H1 (cell line): ENCODE measurements at regions not wholly inside any gene's neighbourhood (a gene's known extent, or its start where the extent isn't known, plus 50 kb on each side); places are given as distances from the start of the nearest gene placed in this dataset.

Source experiments
- CTCF ChIA-PET: fragments of 300-600 bp; sonication (Branson Sonifier 250); formaldehyde crosslinking; loops from one replicate; lab custom pipeline; 2021; ENCODE audit not compliant: partially characterized antibody; lab: Charles Lee
- POLR2A ChIA-PET: fragments of 300-600 bp; sonication (Branson Sonifier 250); formaldehyde crosslinking; loops from one replicate; lab custom pipeline; 2021; ENCODE audit warnings: inconsistent platforms; ENCODE audit not compliant: partially characterized antibody; lab: Charles Lee
- DNase-seq, 2 experiments: peaks; one replicate each; pipeline versions ENCODE4 v3.0.0 to v3.0.0-alpha.2; 2010 to 2022; ENCODE audit warnings: low spot score in 2 of 2, low read depth in 1 of 2, mixed read lengths in 1 of 2
- FAIRE-seq: peaks from 2 replicates; lab custom pipeline; 2011; peaks lifted over from hg19 to GRCh38; lab: Jason Lieb, UNC
- H2AFZ ChIP-seq: 2 replicates; pipeline ENCODE4 v1.8.1; 2012; ENCODE audit warnings: low read length, inconsistent platforms
- H2AK5ac ChIP-seq: 2 replicates; pipeline ENCODE4 v1.6.1; 2013; ENCODE audit warnings: low read depth, low read length
- H2BK120ac ChIP-seq: replicated peaks from 2 replicates; pipeline ENCODE3; 2013; ENCODE audit warnings: low read depth, low read length, inconsistent platforms
- H2BK12ac ChIP-seq: 2 replicates; pipeline ENCODE4 v1.6.1; 2013; ENCODE audit warnings: low read depth, low read length
- H2BK15ac ChIP-seq: 2 replicates; pipeline ENCODE4 v1.6.1; 2013; ENCODE audit warnings: low read length
- H2BK20ac ChIP-seq: 2 replicates; pipeline ENCODE4 v1.6.1; 2013; ENCODE audit warnings: low read length
- H2BK5ac ChIP-seq: 2 replicates; pipeline ENCODE4 v1.6.1; 2013; ENCODE audit warnings: low read depth, low read length
- H3K14ac ChIP-seq: 2 replicates; pipeline ENCODE4 v1.6.1; 2013; ENCODE audit warnings: inconsistent platforms; ENCODE audit not compliant: insufficient read length
- H3K18ac ChIP-seq: 2 replicates; pipeline ENCODE4 v1.6.1; 2013; ENCODE audit warnings: low read length; ENCODE audit errors: extremely low read depth
- H3K23ac ChIP-seq: 2 replicates; pipeline ENCODE4 v1.6.1; 2013; ENCODE audit warnings: inconsistent platforms; ENCODE audit not compliant: insufficient read length
- H3K23me2 ChIP-seq: 2 replicates; pipeline ENCODE4 v1.6.1; 2013; ENCODE audit warnings: low read depth, low read length
- H3K27ac ChIP-seq: 2 replicates; pipeline ENCODE4 v1.6.1; 2011; ENCODE audit warnings: low read depth, low read length, inconsistent platforms
- H3K27me3 ChIP-seq, 4 experiments: replicated peaks in 1 of 4; 1 replicate in 1 of 4; 2 replicates in 3 of 4; pipeline versions ENCODE4 v1.6.1 to v1.8.1; 2011 to 2013; ENCODE audit warnings: low read length in 3 of 4, mild to moderate bottlenecking in 3 of 4, inconsistent platforms in 2 of 4, mixed read lengths in 2 of 4, moderate library complexity in 1 of 4; ENCODE audit not compliant: control insufficient read depth in 3 of 4, insufficient read depth in 3 of 4; ENCODE audit errors: extremely low read depth in 1 of 4
- H3K36me3 ChIP-seq, 4 experiments: 2 replicates each; pipeline versions ENCODE4 v1.6.1 to v1.8.1; 2011 to 2013; ENCODE audit warnings: mild to moderate bottlenecking in 4 of 4, low read length in 3 of 4, moderate library complexity in 2 of 4, control low read depth in 1 of 4, inconsistent platforms in 1 of 4; ENCODE audit not compliant: insufficient read depth in 4 of 4, control insufficient read depth in 2 of 4
- H3K4ac ChIP-seq: replicated peaks from 2 replicates; pipeline ENCODE3; 2013; ENCODE audit warnings: low read length, low read depth, mixed read lengths, inconsistent platforms; ENCODE audit not compliant: insufficient read length
- H3K4me1 ChIP-seq, 4 experiments: replicated peaks in 1 of 4; 1 replicate in 1 of 4; 2 replicates in 3 of 4; pipeline versions ENCODE4 v1.6.1 to v1.8.1; 2011 to 2013; ENCODE audit warnings: low read length in 3 of 4, inconsistent platforms in 2 of 4, mixed read lengths in 1 of 4; ENCODE audit not compliant: insufficient read depth in 4 of 4, control insufficient read depth in 3 of 4
- H3K4me2 ChIP-seq, 2 experiments: 2 replicates each; pipeline versions ENCODE4 v1.6.1 to v1.8.1; 2011 to 2013; ENCODE audit warnings: low read depth in 2 of 2, low read length in 2 of 2, control low read depth in 1 of 2, inconsistent platforms in 1 of 2, mild to moderate bottlenecking in 1 of 2; ENCODE audit not compliant: insufficient read depth in 1 of 2
- H3K4me3 ChIP-seq, 4 experiments: fragments of 200-600, 300-600 bp in 1 of 4; sonication (generic), shearing (Covaris generic), sonication (Bioruptor Twin) in 1 of 4; 2 replicates each; pipeline versions ENCODE4 v1.5.1 to v1.8.1; 2011 to 2016; ENCODE audit warnings: low read length in 4 of 4, low read depth in 3 of 4, control low read depth in 2 of 4, inconsistent platforms in 2 of 4, mild to moderate bottlenecking in 2 of 4, mixed read lengths in 1 of 4, moderate library complexity in 1 of 4; ENCODE audit not compliant: insufficient read depth in 2 of 4; ENCODE audit errors: extremely low read depth in 1 of 4
- H3K56ac ChIP-seq: replicated peaks from 2 replicates; pipeline ENCODE3; 2013; ENCODE audit warnings: low read depth, mild to moderate bottlenecking, mixed read lengths, low read length, inconsistent platforms; ENCODE audit not compliant: insufficient read length
- H3K79me1 ChIP-seq: 2 replicates; pipeline ENCODE4 v1.6.1; 2013; ENCODE audit warnings: low read depth, low read length, control low read depth
- H3K79me2 ChIP-seq, 2 experiments: 2 replicates each; pipeline versions ENCODE4 v1.6.1 to v1.8.1; 2012 to 2013; ENCODE audit warnings: low read length in 2 of 2, mild to moderate bottlenecking in 2 of 2, inconsistent platforms in 1 of 2; ENCODE audit not compliant: insufficient read depth in 2 of 2, control insufficient read depth in 1 of 2
- H3K9ac ChIP-seq, 4 experiments: replicated peaks in 1 of 4; 1 replicate in 1 of 4; 2 replicates in 3 of 4; pipeline versions ENCODE4 v1.6.1 to v1.8.1; 2011 to 2013; ENCODE audit warnings: low read depth in 3 of 4, low read length in 3 of 4, control low read depth in 2 of 4, mild to moderate bottlenecking in 2 of 4, moderate library complexity in 2 of 4, inconsistent platforms in 1 of 4; ENCODE audit errors: extremely low read depth in 1 of 4
- H3K9me3 ChIP-seq, 2 experiments: 2 replicates each; pipeline versions ENCODE4 v1.6.1 to v1.8.1; 2012 to 2013; ENCODE audit warnings: mild to moderate bottlenecking in 2 of 2, moderate library complexity in 2 of 2, control low read depth in 1 of 2, inconsistent platforms in 1 of 2, low read depth in 1 of 2, low read length in 1 of 2, mixed read lengths in 1 of 2; ENCODE audit not compliant: insufficient read depth in 2 of 2
- H4K20me1 ChIP-seq, 2 experiments: replicated peaks in 1 of 2; 2 replicates each; pipeline versions ENCODE3 to v1.8.1; 2011 to 2013; ENCODE audit warnings: inconsistent platforms in 2 of 2, low read length in 2 of 2, mild to moderate bottlenecking in 1 of 2; ENCODE audit not compliant: insufficient read depth in 2 of 2, control insufficient read depth in 1 of 2
- H4K5ac ChIP-seq: 2 replicates; pipeline ENCODE4 v1.6.1; 2013; ENCODE audit warnings: low read length, low read depth, mixed read lengths, inconsistent platforms; ENCODE audit not compliant: insufficient read length
- H4K8ac ChIP-seq: 2 replicates; pipeline ENCODE4 v1.8.0; 2013; ENCODE audit warnings: mild to moderate bottlenecking, moderate library complexity, low read length, inconsistent platforms; ENCODE audit not compliant: insufficient read depth; ENCODE audit errors: extremely low read depth
- H4K91ac ChIP-seq: replicated peaks from 2 replicates; pipeline ENCODE3; 2013; ENCODE audit warnings: low read length, mixed read lengths, inconsistent platforms; ENCODE audit not compliant: insufficient read length
- ASH2L ChIP-seq: fragments of 200-600, 300-600 bp; sonication (generic); IDR thresholded peaks from one replicate; pipeline ENCODE4 v1.7.1; 2017; ENCODE audit warnings: low read length
- CBX8 ChIP-seq: fragments of 300-800, 300-1000 bp; sonication (generic); IDR thresholded peaks from 2 replicates; pipeline ENCODE4 v1.7.1; 2016; ENCODE audit warnings: low read depth, low read length, borderline replicate concordance
- KDM4A ChIP-seq: IDR thresholded peaks from one replicate; pipeline ENCODE4 v1.7.1; 2012; ENCODE audit warnings: low read depth, mild to moderate bottlenecking, moderate library complexity, low read length, inconsistent platforms; ENCODE audit not compliant: severe bottlenecking
- NANOG ChIP-seq: IDR thresholded peaks from 2 replicates; pipeline ENCODE4 v1.6.1; 2011; ENCODE audit warnings: low read length, low read depth, mild to moderate bottlenecking, inconsistent platforms; ENCODE audit not compliant: insufficient read depth, poor library complexity, severe bottlenecking
- RFX5 ChIP-seq: IDR thresholded peaks from 2 replicates; pipeline ENCODE4 v1.6.1; 2011; ENCODE audit warnings: low read depth, low read length, improper control_type of control experiment, borderline replicate concordance
- SAP30 ChIP-seq: fragments of 300-600 bp; sonication (generic); IDR thresholded peaks from 2 replicates; pipeline ENCODE4 v1.7.1; 2012; ENCODE audit warnings: low read length, moderate library complexity, mild to moderate bottlenecking, inconsistent platforms; ENCODE audit not compliant: insufficient read depth, insufficient replicate concordance
- TAF1 ChIP-seq: IDR thresholded peaks from 2 replicates; pipeline ENCODE4 v1.6.1; 2011; ENCODE audit warnings: mild to moderate bottlenecking, low read depth, low read length
- WGBS, 2 experiments: shearing (Covaris generic) in 1 of 2; methylation state at CpG; one replicate each; pipeline versions ENCODE4 v1.1.6 to v1.1.7; 2013 to 2015; ENCODE audit warnings: low lambda C conversion rate in 2 of 2, mixed read lengths in 2 of 2, inconsistent platforms in 1 of 2, low coverage in 1 of 2, missing lambda C conversion rate in 1 of 2; ENCODE audit not compliant: insufficient replicate concordance in 2 of 2, insufficient coverage in 1 of 2, insufficient read length in 1 of 2; ENCODE audit errors: extremely low coverage in 1 of 2, missing lambda C conversion rate in 1 of 2; 5-methylcytosine and 5-hydroxymethylcytosine counted together

DNA sequence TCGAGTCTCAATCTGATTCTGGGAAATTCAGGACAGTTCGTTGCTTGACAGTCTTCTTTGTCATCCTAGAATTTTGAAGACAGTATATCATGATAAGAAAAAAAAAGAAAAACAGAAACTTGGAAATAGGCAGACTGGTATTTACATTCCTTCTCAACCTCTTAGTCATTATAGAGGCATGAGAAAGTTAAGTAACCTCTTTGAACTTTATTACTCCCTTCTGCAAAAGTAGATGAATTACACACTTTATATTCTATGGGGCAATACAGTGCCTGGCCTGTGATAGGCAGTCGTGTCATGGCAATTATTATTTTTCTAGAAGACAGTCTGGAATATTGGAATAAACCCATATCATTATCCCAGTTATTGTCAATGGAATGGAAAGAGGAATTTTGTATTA, 828.9 kb downstream of the TLR4 start:
- Histone ChIP-seq H2AFZ (no peak overlapping the region), H3K79me1 (no peaks in the 10 kb centered on the region), H3K9me3 (no peaks in the 10 kb centered on the region), H4K8ac (no peak overlapping the region), H3K36me3 (no peaks in the 10 kb centered on the region), H3K14ac (no peak overlapping the region), H3K9ac (no peak overlapping the region), H3K27ac (no peak overlapping the region), H4K20me1 (no peaks in the 10 kb centered on the region), H2BK120ac (no peak overlapping the region), H3K4me3 (no peak overlapping the region), H3K4ac (no peak overlapping the region), H3K79me2 (no peaks in the 10 kb centered on the region), H2AK5ac (no peak overlapping the region), H3K4me1 (no peaks in the 10 kb centered on the region), H4K5ac (no peak overlapping the region), H3K23me2 (no peaks in the 10 kb centered on the region), H3K27me3 (no peaks in the 10 kb centered on the region), H3K18ac (no peak overlapping the region), H3K4me2 (no peak overlapping the region), H3K56ac (no peak overlapping the region), H2BK5ac (no peak overlapping the region), H3K23ac (no peak overlapping the region), H2BK20ac (no peak overlapping the region), H4K91ac (no peak overlapping the region), H2BK12ac (no peak overlapping the region), H2BK15ac (no peak overlapping the region)
- no peak for DNase-seq
- WGBS, 2 experiments: 90% methylated on average over 3 of the region's 3 CpGs; no CpG with 5 or more reads in 1 of the 2 experiments
- ChIA-PET CTCF (no interaction called here), POLR2A (no interaction called here)
- TF ChIP-seq RFX5 (no peak), KDM4A (no peak), ASH2L (no peak), SAP30 (no peak), TAF1 (no peak), NANOG (no peak), CBX8 (no peak)
- FAIRE-seq: no peak
